ENCODE measurements at regions not wholly inside any gene's neighbourhood (a gene's known extent, or its start where the extent isn't known, plus 50 kb on each side); places are given as distances from the start of the nearest gene placed in this dataset.

DNA sequence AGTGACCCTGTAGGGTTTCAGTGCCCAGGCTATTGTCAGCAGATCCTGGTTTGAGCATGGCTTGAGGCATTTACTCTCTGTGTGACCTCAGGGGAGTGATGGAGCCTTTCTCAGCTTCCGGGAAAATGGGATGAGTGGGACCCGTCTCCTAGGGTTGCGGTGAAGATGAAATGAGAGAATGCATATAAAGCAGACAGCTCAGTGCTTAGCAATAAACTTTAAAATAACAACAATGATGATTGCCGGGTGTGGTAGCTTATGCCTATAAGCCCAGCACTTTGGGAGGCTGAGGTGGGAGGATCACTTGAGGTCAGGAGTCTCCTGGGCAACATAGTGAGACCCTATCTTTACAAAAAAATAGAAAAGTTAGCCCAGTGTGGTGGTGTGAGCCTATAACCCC lies 106.0 kb upstream of the MTHFD1L start:
- Histone ChIP-seq H3K9me3 (ENCODE audit: insufficient read depth, low read length) (no peaks in the 10 kb centered on the region), H3K36me3 (ENCODE audit: low read length) (no peaks in the 10 kb centered on the region), H3K27me3 (ENCODE audit: low read length) (no peaks in the 10 kb centered on the region), H3K79me2 (ENCODE audit: insufficient read depth, low read length) (no peaks in the 10 kb centered on the region), H2AFZ (ENCODE audit: low read depth, low read length, severe bottlenecking) (no peak overlapping the region), H3K9ac (ENCODE audit: low read length) (no peak overlapping the region), H4K20me1 (ENCODE audit: low read depth, low read length) (no peaks in the 10 kb centered on the region), H3K4me2 (ENCODE audit: low read depth, low read length, poor library complexity, severe bottlenecking) (no peak overlapping the region), H3K4me3 (ENCODE audit: insufficient read depth, low read length, poor library complexity, severe bottlenecking) (no peak overlapping the region), H3K9me2 (replicated peaks; ENCODE audit: insufficient read depth, low read length) (no peaks in the 10 kb centered on the region), H3F3A (ENCODE audit: insufficient read depth) (no peaks in the 10 kb centered on the region; the same call in 1 of the 2 replicates), H3K27ac (ENCODE audit: low read depth, low read length) (no peak overlapping the region)
- TF ChIP-seq, protein P1, sequence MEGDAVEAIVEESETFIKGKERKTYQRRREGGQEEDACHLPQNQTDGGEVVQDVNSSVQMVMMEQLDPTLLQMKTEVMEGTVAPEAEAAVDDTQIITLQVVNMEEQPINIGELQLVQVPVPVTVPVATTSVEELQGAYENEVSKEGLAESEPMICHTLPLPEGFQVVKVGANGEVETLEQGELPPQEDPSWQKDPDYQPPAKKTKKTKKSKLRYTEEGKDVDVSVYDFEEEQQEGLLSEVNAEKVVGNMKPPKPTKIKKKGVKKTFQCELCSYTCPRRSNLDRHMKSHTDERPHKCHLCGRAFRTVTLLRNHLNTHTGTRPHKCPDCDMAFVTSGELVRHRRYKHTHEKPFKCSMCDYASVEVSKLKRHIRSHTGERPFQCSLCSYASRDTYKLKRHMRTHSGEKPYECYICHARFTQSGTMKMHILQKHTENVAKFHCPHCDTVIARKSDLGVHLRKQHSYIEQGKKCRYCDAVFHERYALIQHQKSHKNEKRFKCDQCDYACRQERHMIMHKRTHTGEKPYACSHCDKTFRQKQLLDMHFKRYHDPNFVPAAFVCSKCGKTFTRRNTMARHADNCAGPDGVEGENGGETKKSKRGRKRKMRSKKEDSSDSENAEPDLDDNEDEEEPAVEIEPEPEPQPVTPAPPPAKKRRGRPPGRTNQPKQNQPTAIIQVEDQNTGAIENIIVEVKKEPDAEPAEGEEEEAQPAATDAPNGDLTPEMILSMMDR (IDR thresholded peaks at IDR 0.05; ENCODE audit: insufficient read depth, low read length, poor library complexity, severe bottlenecking): no peak
- TF ChIP-seq EZH2phosphoT487 (conservative IDR thresholded peaks at IDR 0.05; ENCODE audit: low read length): no peak

DNA sequence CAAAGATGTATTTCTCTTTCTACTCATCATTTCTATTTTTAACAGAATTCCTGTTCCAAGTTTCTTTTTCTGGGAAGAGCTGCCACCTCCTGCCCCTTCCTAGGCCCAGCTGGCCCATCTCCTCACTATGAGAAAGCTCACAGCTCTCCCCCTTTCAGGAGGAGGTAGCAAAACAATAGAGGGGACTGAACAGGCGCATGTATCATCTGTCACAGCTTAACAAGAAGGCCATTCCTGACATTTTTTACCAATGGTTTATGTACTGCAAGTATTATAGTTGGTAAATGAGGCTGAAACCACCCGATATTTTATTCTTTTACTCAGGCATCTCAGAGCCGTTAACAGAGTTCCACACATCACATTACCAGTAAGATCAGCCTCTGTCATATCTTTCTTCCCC lies 103.7 kb upstream of the MTHFD1L start:
- Histone ChIP-seq H3K36me3 (ENCODE audit: low read length) (no peaks in the 10 kb centered on the region), H3K27ac (ENCODE audit: low read depth, low read length) (no peak overlapping the region), H3F3A (ENCODE audit: insufficient read depth) (peaks cover 13% of the 10 kb centered on the region; the same call in 1 of the 2 replicates), H3K4me3 (ENCODE audit: insufficient read depth, low read length, poor library complexity, severe bottlenecking) (no peak overlapping the region), H3K9ac (ENCODE audit: low read length) (no peak overlapping the region), H3K9me2 (replicated peaks; ENCODE audit: insufficient read depth, low read length) (no peaks in the 10 kb centered on the region), H3K79me2 (ENCODE audit: insufficient read depth, low read length) (no peaks in the 10 kb centered on the region), H2AFZ (ENCODE audit: low read depth, low read length, severe bottlenecking) (no peak overlapping the region), H3K9me3 (ENCODE audit: insufficient read depth, low read length) (no peaks in the 10 kb centered on the region), H3K4me2 (ENCODE audit: low read depth, low read length, poor library complexity, severe bottlenecking) (no peak overlapping the region), H3K27me3 (ENCODE audit: low read length) (no peaks in the 10 kb centered on the region), H4K20me1 (ENCODE audit: low read depth, low read length) (no peaks in the 10 kb centered on the region)
- TF ChIP-seq, protein P1 (IDR thresholded peaks at IDR 0.05; ENCODE audit: insufficient read depth, low read length, poor library complexity, severe bottlenecking): no peak
- TF ChIP-seq EZH2phosphoT487 (conservative IDR thresholded peaks at IDR 0.05; ENCODE audit: low read length): no peak

DNA sequence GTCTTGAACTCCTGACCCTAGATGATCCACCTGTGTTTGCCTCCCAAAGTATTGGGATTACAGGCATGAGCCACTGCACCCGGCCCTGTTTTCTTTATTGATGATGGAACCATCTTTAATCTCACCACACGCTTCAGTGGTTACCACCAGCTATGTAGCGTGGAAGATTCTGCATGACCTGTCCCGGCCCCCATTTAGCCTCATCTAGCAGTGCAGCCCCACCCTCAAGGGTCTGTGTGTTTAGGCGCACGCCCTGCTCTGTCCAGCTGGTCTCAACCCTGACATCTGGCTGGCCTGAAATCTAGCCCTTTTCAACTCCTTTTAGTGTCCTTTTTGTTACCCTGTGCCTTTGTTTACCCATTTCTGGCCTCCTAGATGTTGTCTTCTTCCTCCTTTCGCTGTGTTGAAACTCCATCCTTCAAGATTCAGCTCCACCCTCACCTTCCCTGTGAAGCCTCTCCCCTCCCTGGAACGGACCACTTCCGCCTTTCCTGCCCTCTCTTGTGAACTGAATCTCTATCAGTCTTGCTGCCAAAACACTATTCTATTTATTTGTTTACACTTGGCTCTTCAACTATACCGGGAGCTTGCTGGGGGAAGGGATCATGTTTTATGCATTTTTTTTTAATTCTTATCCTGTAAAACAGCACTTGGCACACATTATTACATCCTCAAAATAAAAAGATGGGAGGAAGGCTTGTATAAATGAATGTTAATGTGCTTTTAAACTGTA lies 101.0 kb upstream of the MTHFD1L start:
- H3K27me3 ChIP-seq (ENCODE audit: low read length): no peaks in the 10 kb centered on the region
- TF ChIP-seq EZH2phosphoT487 (conservative IDR thresholded peaks at IDR 0.05; ENCODE audit: low read length): no peak
- TF ChIP-seq, protein P1 (IDR thresholded peaks at IDR 0.05; ENCODE audit: insufficient read depth, low read length, poor library complexity, severe bottlenecking): no peak
- H3K4me2 ChIP-seq (ENCODE audit: low read depth, low read length, poor library complexity, severe bottlenecking): peak overlapping the region; percentile 55
- H3K27ac ChIP-seq (ENCODE audit: low read depth, low read length): peak overlapping the region; percentile 64
- peaks cover 13% of the 10 kb centered on the region; the same call in 1 of the 2 replicates for H3F3A ChIP-seq (ENCODE audit: insufficient read depth)
- no peaks in the 10 kb centered on the region for H3K9me3 ChIP-seq (ENCODE audit: insufficient read depth, low read length)
- no peak overlapping the region for H2AFZ ChIP-seq (ENCODE audit: low read depth, low read length, severe bottlenecking)
- no peaks in the 10 kb centered on the region for H3K79me2 ChIP-seq (ENCODE audit: insufficient read depth, low read length)
- no peaks in the 10 kb centered on the region for H3K9me2 ChIP-seq (replicated peaks; ENCODE audit: insufficient read depth, low read length)
- H3K9ac ChIP-seq (ENCODE audit: low read length): no peak overlapping the region
- no peak overlapping the region for H3K4me3 ChIP-seq (ENCODE audit: insufficient read depth, low read length, poor library complexity, severe bottlenecking)
- H3K36me3 ChIP-seq (ENCODE audit: low read length): no peaks in the 10 kb centered on the region
- no peaks in the 10 kb centered on the region for H4K20me1 ChIP-seq (ENCODE audit: low read depth, low read length)

All from SU-DHL-6 (cell line).